Heart left ventricle (tissue), 16 donors: ENCODE measurements at regions not wholly inside any gene's neighbourhood (a gene's known extent, or its start where the extent isn't known, plus 50 kb on each side); places are given as distances from the start of the nearest gene placed in this dataset.
"Not testable (repeated sequence)": the region's sequence is repeated elsewhere in the genome, so short reads cannot be mapped to it uniquely, and the experiment has no call there.

Source experiments
- ATAC-seq, 4 donors: fragments of 200-7000 bp; cut with Tn5 transposase; one replicate each; pipeline ENCODE4 v1.9.1; 2020 to 2022; ENCODE audit warnings: moderate library complexity in 4 of 4, mild to moderate bottlenecking in 3 of 4, moderate number of reproducible peaks in 1 of 4
- DNase-seq, 5 donors: peaks; one replicate each; pipeline ENCODE4 v3.0.0-alpha.2; 2020
- H3K27ac ChIP-seq, 12 donors: fragments of 200-600 bp; sonication (generic) in 4 of 12; one replicate each; pipeline versions ENCODE4 v1.5.0 to v1.8.0; 2016 to 2022; ENCODE audit warnings: mild to moderate bottlenecking in 2 of 12
- H3K27me3 ChIP-seq, 9 donors: fragments of 200-600 bp; sonication (generic) in 2 of 9; one replicate each; pipeline versions ENCODE4 v1.5.1 to v1.8.0; 2016 to 2022; ENCODE audit warnings: mild to moderate bottlenecking in 3 of 9
- H3K36me3 ChIP-seq, 9 donors: fragments of 200-600 bp; sonication (generic) in 2 of 9; one replicate each; pipeline versions ENCODE4 v1.5.0 to v1.8.0; 2018 to 2022; ENCODE audit warnings: mild to moderate bottlenecking in 2 of 9
- H3K4me1 ChIP-seq, 12 donors: fragments of 200-600 bp; sonication (generic) in 4 of 12; one replicate each; pipeline versions ENCODE4 v1.5.0 to v1.8.0; 2016 to 2022; ENCODE audit warnings: mild to moderate bottlenecking in 3 of 12
- H3K4me3 ChIP-seq, 12 donors: fragments of 200-600 bp; sonication (generic) in 4 of 12; one replicate each; pipeline versions ENCODE4 v1.5.0 to v1.8.0; 2017 to 2022; ENCODE audit warnings: mild to moderate bottlenecking in 9 of 12, moderate library complexity in 4 of 12
- H3K9me3 ChIP-seq, 12 donors: fragments of 200-600 bp; sonication (generic) in 4 of 12; one replicate each; pipeline versions ENCODE4 v1.5.0 to v1.8.0; 2016 to 2022; ENCODE audit warnings: mild to moderate bottlenecking in 1 of 12
- POLR2A ChIP-seq, 2 donors: fragments of 450-650 bp; IDR thresholded peaks; one replicate each; pipeline ENCODE4 v1.6.1; 2017; ENCODE audit warnings: antibody characterized with exemption in 2 of 2, mild to moderate bottlenecking in 2 of 2, moderate library complexity in 2 of 2
- WGBS, 4 donors: extraction: QIAGEN DNeasy Blood & Tissue Kit in 2 of 4; methylation state at CpG; one replicate each; pipeline versions ENCODE4 v1.1.5 to v1.1.7; 2013 to 2018; 5-methylcytosine and 5-hydroxymethylcytosine counted together
- intact Hi-C, 10 donors: fragments of 100-400 bp; cut with DNase I; formaldehyde crosslinking; loops; one replicate each; pipeline versions ENCODE4 v1.11.1 to v1.14.2; 2022
- TF ChIP-seq, protein P1 (sequence below), 12 donors: fragments of 200-600 bp; sonication (generic) in 4 of 12; IDR thresholded peaks; one replicate each; pipeline versions ENCODE4 v1.5.0 to v1.8.0; 2018 to 2022; ENCODE audit warnings: antibody characterized with exemption in 12 of 12, mild to moderate bottlenecking in 5 of 12
- donor health status: ischemic (EF 13 %, LVEDD 7.1; RV severe dilation, severe dysfunction).
- donor health status: healthy with polysubstance abuse.
- donor health status: DM: no; HTN: yes; CAD: no.
- donor health status: DM: no; HTN: no; CAD: no.
- donor health status: ischemic (EF 25% LVEDD 6.9; RV normal size, moderate dysfunction).
- donor health status: ischemic (EF 25% LVEDD 5.7; RV mildly dilated, moderate dysfunction).
- donor health status: healthy.
- donor health status: DM: yes; HTN: yes; CAD: no.
- donor health status: ischemic (EF 35%, LVEDD 5.7; RV mildly dilated, moderate dysfunction).
- donor health status: nonischemic (EF 11% LVEDD 7.7; RV severe dilation, severe dysfunction).
- donor health status: DM: yes; HTN: yes; CAD: no.
- donor health status: PGD.
- donor health status: ischemic (EF 29% LVEDD 5.4; RV normal size, mild dysfunction).
- donor health status: nonischemic (EF 23%, LVEDD 6.1; RV moderate dilation, normal function).

DNA sequence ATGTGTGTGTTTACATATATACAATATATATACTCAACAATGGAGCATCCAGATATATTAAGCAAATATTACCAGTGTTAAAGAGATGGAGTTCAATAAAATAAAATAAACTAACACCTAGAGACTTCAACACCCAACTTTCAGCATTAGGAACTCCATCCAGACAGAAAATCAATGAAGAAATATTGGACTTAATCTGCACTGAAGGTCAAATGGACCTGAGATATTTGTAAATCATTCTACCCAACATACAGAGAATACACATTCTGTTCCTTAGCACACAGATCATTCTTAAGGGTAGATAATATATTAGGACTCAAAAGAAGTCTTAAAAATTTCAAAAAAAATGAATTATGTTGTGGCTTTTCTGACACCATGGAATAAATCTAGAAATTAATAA, 832.3 kb upstream of the ADGRB3 start:
- no peaks in the 10 kb centered on the region for H3K27me3 ChIP-seq
- no peak overlapping the region for H3K4me3 ChIP-seq
- TF ChIP-seq POLR2A (IDR thresholded peaks at IDR 0.05): no peak
- TF ChIP-seq, protein P1, sequence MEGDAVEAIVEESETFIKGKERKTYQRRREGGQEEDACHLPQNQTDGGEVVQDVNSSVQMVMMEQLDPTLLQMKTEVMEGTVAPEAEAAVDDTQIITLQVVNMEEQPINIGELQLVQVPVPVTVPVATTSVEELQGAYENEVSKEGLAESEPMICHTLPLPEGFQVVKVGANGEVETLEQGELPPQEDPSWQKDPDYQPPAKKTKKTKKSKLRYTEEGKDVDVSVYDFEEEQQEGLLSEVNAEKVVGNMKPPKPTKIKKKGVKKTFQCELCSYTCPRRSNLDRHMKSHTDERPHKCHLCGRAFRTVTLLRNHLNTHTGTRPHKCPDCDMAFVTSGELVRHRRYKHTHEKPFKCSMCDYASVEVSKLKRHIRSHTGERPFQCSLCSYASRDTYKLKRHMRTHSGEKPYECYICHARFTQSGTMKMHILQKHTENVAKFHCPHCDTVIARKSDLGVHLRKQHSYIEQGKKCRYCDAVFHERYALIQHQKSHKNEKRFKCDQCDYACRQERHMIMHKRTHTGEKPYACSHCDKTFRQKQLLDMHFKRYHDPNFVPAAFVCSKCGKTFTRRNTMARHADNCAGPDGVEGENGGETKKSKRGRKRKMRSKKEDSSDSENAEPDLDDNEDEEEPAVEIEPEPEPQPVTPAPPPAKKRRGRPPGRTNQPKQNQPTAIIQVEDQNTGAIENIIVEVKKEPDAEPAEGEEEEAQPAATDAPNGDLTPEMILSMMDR (IDR thresholded peaks at IDR 0.05): no peak
- peaks cover 0 to 34% (median 9%) of the 10 kb centered on the region in 12 donors for H3K9me3 ChIP-seq
- intact Hi-C loops: no loop called here
- no peak for ATAC-seq
- no peaks in the 10 kb centered on the region for H3K4me1 ChIP-seq
- DNase-seq: no peak
- no peaks in the 10 kb centered on the region for H3K36me3 ChIP-seq
- no peak overlapping the region for H3K27ac ChIP-seq

GRCh38 chr6:67792996-67793395, 842.1 kb upstream of the ADGRB3 start:
- WGBS, 4 donors: 44 to 51% (median 49%) methylated on average over 2 of the region's 2 CpGs
- no peaks in the 10 kb centered on the region for H3K4me1 ChIP-seq
- H3K27me3 ChIP-seq: no peaks in the 10 kb centered on the region
- DNase-seq: no peak
- no peak for TF ChIP-seq POLR2A (IDR thresholded peaks at IDR 0.05)
- TF ChIP-seq, protein P1 (IDR thresholded peaks at IDR 0.05): no peak
- peaks cover 0 to 1% (median 0%) of the 10 kb centered on the region in 12 donors for H3K9me3 ChIP-seq
- no peak overlapping the region for H3K27ac ChIP-seq
- ATAC-seq: no peak
- no peaks in the 10 kb centered on the region for H3K36me3 ChIP-seq
- intact Hi-C loops: no loop called here
- no peak overlapping the region for H3K4me3 ChIP-seq

DNA sequence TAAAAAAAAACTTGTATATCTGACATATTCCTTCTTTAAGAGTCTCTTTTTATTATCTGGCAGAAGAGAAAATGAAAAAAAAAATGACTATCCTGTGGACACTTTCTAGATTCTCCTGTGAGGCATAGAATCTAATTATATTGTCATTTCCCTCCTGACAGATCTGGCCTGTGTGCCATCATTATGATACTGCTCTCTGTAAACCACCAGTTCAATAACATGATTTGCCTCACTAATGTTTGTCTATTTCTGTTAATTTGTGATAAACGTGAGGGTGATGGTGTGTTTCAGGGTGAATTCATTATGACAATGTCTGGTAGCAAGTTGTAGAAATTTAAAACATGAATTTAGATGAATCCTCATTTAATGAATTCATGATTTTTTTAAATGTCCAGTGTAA, 844.5 kb upstream of the ADGRB3 start:
- Histone ChIP-seq H3K9me3 (peaks cover 0 to 1% (median 0%) of the 10 kb centered on the region in 12 donors), H3K27me3 (no peaks in the 10 kb centered on the region), H3K27ac (no peak overlapping the region), H3K36me3 (no peaks in the 10 kb centered on the region), H3K4me1 (no peaks in the 10 kb centered on the region), H3K4me3 (no peak overlapping the region)
- 30 to 44% (median 38%) methylated on average over 1 of the region's 1 CpG for WGBS, 4 donors
- TF ChIP-seq POLR2A (IDR thresholded peaks at IDR 0.05): no peak
- TF ChIP-seq, protein P1 (IDR thresholded peaks at IDR 0.05): no peak
- DNase-seq (no peak), ATAC-seq (no peak)
- intact Hi-C loops: no loop called here

GRCh38 chr6:67787119-67787518, 848.0 kb upstream of the ADGRB3 start:
- H3K4me3 ChIP-seq, ATAC-seq, intact Hi-C loops, H3K4me1 ChIP-seq, H3K27me3 ChIP-seq, DNase-seq, H3K9me3 ChIP-seq, H3K27ac ChIP-seq, H3K36me3 ChIP-seq: not testable (repeated sequence)
- 29 to 79% (median 73%) methylated on average over 1 of the region's 1 CpG for WGBS, 4 donors

GRCh38 chr6:67779876-67780275, 855.2 kb upstream of the ADGRB3 start:
- intact Hi-C loops: no loop called here
- Histone ChIP-seq H3K4me1 (no peaks in the 10 kb centered on the region), H3K4me3 (no peak overlapping the region), H3K9me3 (peaks cover 0 to 6% (median 0%) of the 10 kb centered on the region in 12 donors), H3K36me3 (no peaks in the 10 kb centered on the region), H3K27me3 (no peaks in the 10 kb centered on the region), H3K27ac (no peak overlapping the region)
- ATAC-seq: no peak
- TF ChIP-seq, protein P1 (IDR thresholded peaks at IDR 0.05): no peak
- TF ChIP-seq POLR2A (IDR thresholded peaks at IDR 0.05): no peak
- 68 to 88% (median 77%) methylated on average over 3 of the region's 3 CpGs for WGBS, 4 donors
- DNase-seq: no peak
